Fibroblast of mammary gland (primary cell): ENCODE measurements at regions not wholly inside any gene's neighbourhood (a gene's known extent, or its start where the extent isn't known, plus 50 kb on each side); places are given as distances from the start of the nearest gene placed in this dataset.

Source experiments
- DNase-seq: peaks from one replicate; pipeline ENCODE4 v3.0.0-alpha.2; 2010; ENCODE audit warnings: low read depth
- H3K4me3 ChIP-seq: 2 replicates; pipeline ENCODE4 v1.5.1; 2011; ENCODE audit warnings: low read depth, mild to moderate bottlenecking, low read length, moderate library complexity; ENCODE audit not compliant: control insufficient read depth
- TF ChIP-seq, protein P1 (sequence below): conservative IDR thresholded peaks from 2 replicates; pipeline ENCODE4 v1.5.1; 2011; ENCODE audit warnings: low read depth, low read length, inconsistent platforms; ENCODE audit not compliant: control insufficient read depth, insufficient read depth

GRCh38 chr5:52523701-52524100, 264.0 kb upstream of the ITGA1 start:
- DNase-seq: no peak
- TF ChIP-seq, protein P1, sequence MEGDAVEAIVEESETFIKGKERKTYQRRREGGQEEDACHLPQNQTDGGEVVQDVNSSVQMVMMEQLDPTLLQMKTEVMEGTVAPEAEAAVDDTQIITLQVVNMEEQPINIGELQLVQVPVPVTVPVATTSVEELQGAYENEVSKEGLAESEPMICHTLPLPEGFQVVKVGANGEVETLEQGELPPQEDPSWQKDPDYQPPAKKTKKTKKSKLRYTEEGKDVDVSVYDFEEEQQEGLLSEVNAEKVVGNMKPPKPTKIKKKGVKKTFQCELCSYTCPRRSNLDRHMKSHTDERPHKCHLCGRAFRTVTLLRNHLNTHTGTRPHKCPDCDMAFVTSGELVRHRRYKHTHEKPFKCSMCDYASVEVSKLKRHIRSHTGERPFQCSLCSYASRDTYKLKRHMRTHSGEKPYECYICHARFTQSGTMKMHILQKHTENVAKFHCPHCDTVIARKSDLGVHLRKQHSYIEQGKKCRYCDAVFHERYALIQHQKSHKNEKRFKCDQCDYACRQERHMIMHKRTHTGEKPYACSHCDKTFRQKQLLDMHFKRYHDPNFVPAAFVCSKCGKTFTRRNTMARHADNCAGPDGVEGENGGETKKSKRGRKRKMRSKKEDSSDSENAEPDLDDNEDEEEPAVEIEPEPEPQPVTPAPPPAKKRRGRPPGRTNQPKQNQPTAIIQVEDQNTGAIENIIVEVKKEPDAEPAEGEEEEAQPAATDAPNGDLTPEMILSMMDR: no peak
- no peak overlapping the region for H3K4me3 ChIP-seq

- TF ChIP-seq, protein P1: no peak
- H3K4me3 ChIP-seq: no peak overlapping the region
Observed at GRCh38 chr5:52531105-52531504, 256.6 kb upstream of the ITGA1 start.

GRCh38 chr5:52543594-52543993, 244.1 kb upstream of the ITGA1 start:
- no peak overlapping the region for H3K4me3 ChIP-seq
- DNase-seq: no peak
- TF ChIP-seq, protein P1: no peak

More at GRCh38 chr5:52531105-52531504, 256.6 kb upstream of the ITGA1 start:
- DNase-seq: no peak

DNA sequence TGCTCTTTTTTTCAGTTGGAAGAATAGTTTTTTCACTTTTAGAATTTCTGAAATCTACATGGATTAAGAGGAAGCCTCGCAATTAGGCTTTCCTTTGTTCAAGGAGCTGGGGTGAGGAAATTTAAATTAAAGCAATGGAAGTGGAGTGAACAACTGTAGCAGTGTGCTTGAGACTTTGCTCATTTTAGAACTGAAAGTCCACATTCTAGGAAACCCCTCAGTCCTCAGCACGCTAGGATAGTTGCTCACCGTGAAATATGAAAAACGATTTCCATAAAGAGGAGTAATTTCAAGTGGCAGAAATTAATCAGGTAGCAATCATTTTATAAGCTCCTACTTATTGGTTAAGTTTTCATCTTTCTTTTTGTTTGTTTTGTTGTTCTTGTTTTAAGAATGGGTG, 243.0 kb upstream of the ITGA1 start:
- TF ChIP-seq, protein P1: no peak
- DNase-seq: no peak
- no peak overlapping the region for H3K4me3 ChIP-seq

GRCh38 chr5:52554293-52554692, 233.4 kb upstream of the ITGA1 start:
- H3K4me3 ChIP-seq: no peak overlapping the region
- TF ChIP-seq, protein P1: no peak
- no peak for DNase-seq

- TF ChIP-seq, protein P1: no peak
- DNase-seq: peak; percentile 12
- H3K4me3 ChIP-seq: no peak overlapping the region
Observed at GRCh38 chr5:52560366-52560765, 227.3 kb upstream of the ITGA1 start.

- DNase-seq: no peak
- TF ChIP-seq, protein P1: no peak
Observed at GRCh38 chr5:52562473-52562872, 225.2 kb upstream of the ITGA1 start.

More at GRCh38 chr5:52562473-52562872, 225.2 kb upstream of the ITGA1 start:
- no peak overlapping the region for H3K4me3 ChIP-seq
